SK-N-MC (cell line): ENCODE measurements at regions not wholly inside any gene's neighbourhood (a gene's known extent, or its start where the extent isn't known, plus 50 kb on each side); places are given as distances from the start of the nearest gene placed in this dataset.
"Not testable (repeated sequence)": the region's sequence is repeated elsewhere in the genome, so short reads cannot be mapped to it uniquely, and the experiment has no call there.

ENCODE experiments used
- DNase-seq: peaks from one replicate; pipeline ENCODE4 v3.0.0-alpha.2; 2011; ENCODE audit warnings: low read depth, low spot score
- H3K27ac ChIP-seq: fragments of 200-600 bp; sonication (generic); 2 replicates; pipeline ENCODE4 v1.5.1; 2016; ENCODE audit warnings: mixed run types
- H3K36me3 ChIP-seq: fragments of 200-600 bp; sonication (generic); 2 replicates; pipeline ENCODE4 v1.6.1; 2017; ENCODE audit warnings: antibody characterized with exemption, low read length, mixed read lengths; ENCODE audit not compliant: insufficient read depth
- H3K4me3 ChIP-seq: fragments of 200-600 bp; sonication (generic); 2 replicates; pipeline ENCODE4 v1.5.1; 2016
- H3K9ac ChIP-seq: fragments of 200-600 bp; sonication (generic); 2 replicates; pipeline ENCODE4 v1.8.0; 2017; ENCODE audit warnings: mixed run types, mixed read lengths; ENCODE audit not compliant: insufficient read length
- H3K9me3 ChIP-seq: fragments of 200-600 bp; sonication (generic); 2 replicates; pipeline ENCODE4 v1.6.1; 2017; ENCODE audit warnings: low read depth, mild to moderate bottlenecking, antibody characterized with exemption, low read length, moderate library complexity, mixed read lengths
- EZH2 ChIP-seq: fragments of 200-600 bp; sonication (generic); IDR thresholded peaks from one replicate; pipeline ENCODE4 v1.6.1; 2017; ENCODE audit warnings: antibody characterized with exemption
- FOXP2 ChIP-seq: optimal IDR thresholded peaks from 2 replicates; pipeline ENCODE3; 2011; ENCODE audit warnings: mild to moderate bottlenecking, moderate library complexity; ENCODE audit not compliant: insufficient read depth; ENCODE audit errors: extremely low read length, control extremely low read depth
- POLR2AphosphoS5 ChIP-seq: IDR thresholded peaks from 2 replicates; pipeline ENCODE4 v1.6.1; 2012; ENCODE audit warnings: mild to moderate bottlenecking, low read depth, low read length, borderline replicate concordance

GRCh38 chr15:99453637-99454030 is 112.2 kb upstream of the MEF2A start:
- Histone ChIP-seq H3K27ac (no peak overlapping the region), H3K9me3 (no peaks in the 10 kb centered on the region), H3K4me3 (no peak overlapping the region), H3K9ac (no peak overlapping the region), H3K36me3 (no peaks in the 10 kb centered on the region)
- DNase-seq: no peak
- no peak for TF ChIP-seq POLR2AphosphoS5
- no peak for TF ChIP-seq FOXP2
- no peak for TF ChIP-seq EZH2

- no peaks in the 10 kb centered on the region for H3K9me3 ChIP-seq
- no peak overlapping the region for H3K4me3 ChIP-seq
- no peaks in the 10 kb centered on the region for H3K36me3 ChIP-seq
- no peak for TF ChIP-seq FOXP2
- TF ChIP-seq POLR2AphosphoS5: no peak
- no peak for TF ChIP-seq EZH2
- no peak for DNase-seq
- no peak overlapping the region for H3K27ac ChIP-seq
- H3K9ac ChIP-seq: no peak overlapping the region
Observed at GRCh38 chr15:99454107-99454809, 111.5 kb upstream of the MEF2A start.

- Histone ChIP-seq H3K9ac (no peak overlapping the region), H3K27ac (no peak overlapping the region), H3K36me3 (no peaks in the 10 kb centered on the region), H3K4me3 (no peak overlapping the region), H3K9me3 (no peaks in the 10 kb centered on the region)
- no peak for DNase-seq
- TF ChIP-seq FOXP2: no peak
- no peak for TF ChIP-seq POLR2AphosphoS5
- no peak for TF ChIP-seq EZH2
Observed at GRCh38 chr15:99454941-99455788, 110.6 kb upstream of the MEF2A start.

- no peak for DNase-seq
- TF ChIP-seq FOXP2: no peak
- no peak for TF ChIP-seq POLR2AphosphoS5
- no peak for TF ChIP-seq EZH2
- Histone ChIP-seq H3K27ac (no peak overlapping the region), H3K4me3 (no peak overlapping the region), H3K9ac (no peak overlapping the region), H3K36me3 (no peaks in the 10 kb centered on the region), H3K9me3 (no peaks in the 10 kb centered on the region)
Observed at GRCh38 chr15:99455789-99456160, 110.0 kb upstream of the MEF2A start.

GRCh38 chr15:99464137-99464536 is 101.6 kb upstream of the MEF2A start:
- no peak for DNase-seq
- H3K4me3 ChIP-seq: no peak overlapping the region
- no peak overlapping the region for H3K9ac ChIP-seq
- H3K27ac ChIP-seq: no peak overlapping the region
- TF ChIP-seq FOXP2 (no peak), EZH2 (no peak)
- no peaks in the 10 kb centered on the region for H3K36me3 ChIP-seq
- H3K9me3 ChIP-seq: no peaks in the 10 kb centered on the region; the same call in 1 of the 2 replicates

- no peak for DNase-seq
- no peak for TF ChIP-seq POLR2AphosphoS5
- TF ChIP-seq EZH2: no peak
- TF ChIP-seq FOXP2: no peak
Observed at GRCh38 chr15:99466701-99467337, 99.0 kb upstream of the MEF2A start.

GRCh38 chr15:99467338-99467720 is 98.5 kb upstream of the MEF2A start:
- no peak overlapping the region for H3K27ac ChIP-seq
- TF ChIP-seq EZH2 (no peak), FOXP2 (no peak), POLR2AphosphoS5 (no peak)

More at GRCh38 chr15:99466701-99467337, 99.0 kb upstream of the MEF2A start:
- Histone ChIP-seq H3K9ac (no peak overlapping the region), H3K9me3 (no peaks in the 10 kb centered on the region; the same call in 1 of the 2 replicates), H3K36me3 (no peaks in the 10 kb centered on the region), H3K27ac (no peak overlapping the region), H3K4me3 (no peak overlapping the region)

GRCh38 chr15:99467853-99468464 is 97.8 kb upstream of the MEF2A start:
- Histone ChIP-seq H3K9me3 (no peaks in the 10 kb centered on the region; the same call in 1 of the 2 replicates), H3K27ac (no peak overlapping the region), H3K9ac (no peak overlapping the region), H3K4me3 (no peak overlapping the region), H3K36me3 (no peaks in the 10 kb centered on the region)
- TF ChIP-seq FOXP2 (no peak), EZH2 (no peak), POLR2AphosphoS5 (no peak)
- no peak for DNase-seq

More at GRCh38 chr15:99467338-99467720, 98.5 kb upstream of the MEF2A start:
- Histone ChIP-seq H3K36me3 (no peaks in the 10 kb centered on the region), H3K4me3 (no peak overlapping the region), H3K9me3 (no peaks in the 10 kb centered on the region; the same call in 1 of the 2 replicates), H3K9ac (no peak overlapping the region)
- DNase-seq: no peak

- not testable (repeated sequence) for H3K27ac ChIP-seq, DNase-seq, H3K9ac ChIP-seq, H3K36me3 ChIP-seq, H3K4me3 ChIP-seq, H3K9me3 ChIP-seq
Observed at GRCh38 chr15:99470204-99470603, 95.6 kb upstream of the MEF2A start.
